ENCODE measurements at regions not wholly inside any gene's neighbourhood (a gene's known extent, or its start where the extent isn't known, plus 50 kb on each side); places are given as distances from the start of the nearest gene placed in this dataset.

DNA sequence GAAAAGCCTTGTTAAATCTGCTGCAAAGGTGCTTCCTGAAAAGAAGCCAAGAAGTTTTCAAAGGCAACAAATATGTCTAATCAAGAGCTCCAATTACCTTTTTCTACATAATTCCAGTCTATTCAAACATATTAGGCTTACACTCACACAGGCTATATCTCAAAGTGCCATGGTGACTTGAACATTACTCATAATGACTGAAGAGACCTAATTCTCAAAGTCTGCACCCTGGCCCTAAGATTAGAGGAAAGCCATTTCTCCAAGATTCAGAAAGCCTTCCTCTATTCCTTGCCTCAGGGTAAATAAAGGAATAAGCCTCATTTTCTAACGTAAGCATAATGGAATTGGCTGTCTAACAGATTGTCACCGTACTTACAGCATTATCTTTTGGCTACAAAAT, 78.3 kb upstream of the THSD7A start:
- ATAC-seq: no peak
- no peak overlapping the region for H3K27ac Mint-ChIP-seq

GRCh38 chr7:11911900-11912299, 79.9 kb upstream of the THSD7A start:
- Histone ChIP-seq H3K27me3 (ENCODE audit: control insufficient read depth, insufficient read depth, low read length) (no peaks in the 10 kb centered on the region), H3K4me3 (ENCODE audit: low read length) (no peak overlapping the region), H3K4me1 (ENCODE audit: control insufficient read depth, insufficient read depth, low read length) (no peaks in the 10 kb centered on the region), H3K27ac (ENCODE audit: low read length) (no peak overlapping the region), H3K9me3 (ENCODE audit: control insufficient read depth, insufficient read depth, low read length) (no peaks in the 10 kb centered on the region), H3K36me3 (ENCODE audit: control insufficient read depth, insufficient read depth, low read length) (no peaks in the 10 kb centered on the region)
- intact Hi-C loops (cut with micrococcal nuclease): no loop called here
- Mint-ChIP-seq H3K36me3 (peaks cover 8% of the 10 kb centered on the region), H3K27ac (no peak overlapping the region), H3K4me3 (no peak overlapping the region), H3K27me3 (ENCODE audit: low read depth in 2 of 2) (no peaks in the 10 kb centered on the region), H3K9me3 (peaks cover 7 to 14% of the 10 kb centered on the region in 2 donors), H3K4me1 (no peaks in the 10 kb centered on the region)
- no peak for DNase-seq
- TF ChIP-seq, protein P1, sequence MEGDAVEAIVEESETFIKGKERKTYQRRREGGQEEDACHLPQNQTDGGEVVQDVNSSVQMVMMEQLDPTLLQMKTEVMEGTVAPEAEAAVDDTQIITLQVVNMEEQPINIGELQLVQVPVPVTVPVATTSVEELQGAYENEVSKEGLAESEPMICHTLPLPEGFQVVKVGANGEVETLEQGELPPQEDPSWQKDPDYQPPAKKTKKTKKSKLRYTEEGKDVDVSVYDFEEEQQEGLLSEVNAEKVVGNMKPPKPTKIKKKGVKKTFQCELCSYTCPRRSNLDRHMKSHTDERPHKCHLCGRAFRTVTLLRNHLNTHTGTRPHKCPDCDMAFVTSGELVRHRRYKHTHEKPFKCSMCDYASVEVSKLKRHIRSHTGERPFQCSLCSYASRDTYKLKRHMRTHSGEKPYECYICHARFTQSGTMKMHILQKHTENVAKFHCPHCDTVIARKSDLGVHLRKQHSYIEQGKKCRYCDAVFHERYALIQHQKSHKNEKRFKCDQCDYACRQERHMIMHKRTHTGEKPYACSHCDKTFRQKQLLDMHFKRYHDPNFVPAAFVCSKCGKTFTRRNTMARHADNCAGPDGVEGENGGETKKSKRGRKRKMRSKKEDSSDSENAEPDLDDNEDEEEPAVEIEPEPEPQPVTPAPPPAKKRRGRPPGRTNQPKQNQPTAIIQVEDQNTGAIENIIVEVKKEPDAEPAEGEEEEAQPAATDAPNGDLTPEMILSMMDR (IDR thresholded peaks at IDR 0.05): no peak
- 54% methylated on average over 3 of the region's 3 CpGs for WGBS (ENCODE audit: insufficient coverage)
- ATAC-seq: no peak

More for the DNA sequence above, 78.3 kb upstream of the THSD7A start:
- no peak for DNase-seq
- Histone ChIP-seq H3K36me3 (ENCODE audit: control insufficient read depth, insufficient read depth, low read length) (no peaks in the 10 kb centered on the region), H3K4me1 (ENCODE audit: control insufficient read depth, insufficient read depth, low read length) (no peaks in the 10 kb centered on the region), H3K27ac (ENCODE audit: low read length) (no peak overlapping the region), H3K27me3 (ENCODE audit: control insufficient read depth, insufficient read depth, low read length) (no peaks in the 10 kb centered on the region), H3K4me3 (ENCODE audit: low read length) (no peak overlapping the region), H3K9me3 (ENCODE audit: control insufficient read depth, insufficient read depth, low read length) (no peaks in the 10 kb centered on the region)
- 100% methylated on average over 2 of the region's 2 CpGs for WGBS (ENCODE audit: insufficient coverage)
- Mint-ChIP-seq H3K9me3 (peaks cover 7 to 9% of the 10 kb centered on the region in 2 donors), H3K4me1 (no peaks in the 10 kb centered on the region), H3K4me3 (no peak overlapping the region), H3K27me3 (ENCODE audit: low read depth in 2 of 2) (no peaks in the 10 kb centered on the region), H3K36me3 (peaks cover 8% of the 10 kb centered on the region)
- intact Hi-C loops (cut with micrococcal nuclease): no loop called here
- TF ChIP-seq, protein P1 (IDR thresholded peaks at IDR 0.05): no peak

DNA sequence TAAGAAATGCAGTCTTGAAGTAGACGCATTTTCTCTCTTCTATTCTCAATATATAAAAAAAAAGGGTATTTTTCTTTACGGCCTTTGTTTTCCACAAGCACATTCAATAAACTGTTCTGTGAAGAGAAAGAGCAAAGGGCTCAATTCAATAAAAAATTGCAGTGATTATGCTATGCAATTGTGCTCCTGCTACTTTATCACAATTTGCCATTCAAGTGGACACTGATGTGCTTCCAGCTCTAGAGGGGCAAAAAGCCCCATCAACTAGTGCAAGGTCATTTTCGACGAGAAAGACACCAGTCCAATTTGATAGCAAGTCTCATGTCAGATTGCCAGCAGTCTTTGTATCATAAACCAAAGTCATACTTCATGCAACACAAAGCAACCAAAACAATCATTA, 82.6 kb upstream of the THSD7A start:
- Mint-ChIP-seq H3K4me3 (no peak overlapping the region), H3K36me3 (no peaks in the 10 kb centered on the region), H3K27me3 (ENCODE audit: low read depth in 2 of 2) (no peaks in the 10 kb centered on the region), H3K4me1 (no peaks in the 10 kb centered on the region), H3K27ac (no peak overlapping the region), H3K9me3 (peaks cover 7 to 27% of the 10 kb centered on the region in 2 donors)
- Histone ChIP-seq H3K27me3 (ENCODE audit: control insufficient read depth, insufficient read depth, low read length) (no peaks in the 10 kb centered on the region), H3K36me3 (ENCODE audit: control insufficient read depth, insufficient read depth, low read length) (no peaks in the 10 kb centered on the region), H3K9me3 (ENCODE audit: control insufficient read depth, insufficient read depth, low read length) (no peaks in the 10 kb centered on the region), H3K4me3 (ENCODE audit: low read length) (no peak overlapping the region), H3K27ac (ENCODE audit: low read length) (no peak overlapping the region), H3K4me1 (ENCODE audit: control insufficient read depth, insufficient read depth, low read length) (no peaks in the 10 kb centered on the region)
- ATAC-seq (no peak), DNase-seq (no peak)
- intact Hi-C loops (cut with micrococcal nuclease): no loop called here
- WGBS (ENCODE audit: insufficient coverage): 98% methylated on average over 2 of the region's 4 CpGs
- TF ChIP-seq, protein P1 (IDR thresholded peaks at IDR 0.05): no peak

- no peak overlapping the region for H3K4me3 Mint-ChIP-seq
- H3K27ac Mint-ChIP-seq: no peak overlapping the region
- H3K27ac ChIP-seq (ENCODE audit: low read length): no peak overlapping the region
- no peaks in the 10 kb centered on the region for H3K36me3 ChIP-seq (ENCODE audit: control insufficient read depth, insufficient read depth, low read length)
- TF ChIP-seq, protein P1 (IDR thresholded peaks at IDR 0.05): no peak
- no peaks in the 10 kb centered on the region for H3K4me1 Mint-ChIP-seq
- H3K9me3 ChIP-seq (ENCODE audit: control insufficient read depth, insufficient read depth, low read length): no peaks in the 10 kb centered on the region
- DNase-seq: no peak
- no peak overlapping the region for H3K4me3 ChIP-seq (ENCODE audit: low read length)
- no CpG with 5 or more reads among the region's 1 CpG for WGBS (ENCODE audit: insufficient coverage)
- H3K27me3 ChIP-seq (ENCODE audit: control insufficient read depth, insufficient read depth, low read length): no peaks in the 10 kb centered on the region
- H3K4me1 ChIP-seq (ENCODE audit: control insufficient read depth, insufficient read depth, low read length): no peaks in the 10 kb centered on the region
- peaks cover 18 to 39% of the 10 kb centered on the region in 2 donors for H3K9me3 Mint-ChIP-seq
- peaks cover 8% of the 10 kb centered on the region for H3K36me3 Mint-ChIP-seq
- H3K27me3 Mint-ChIP-seq (ENCODE audit: low read depth in 2 of 2): no peaks in the 10 kb centered on the region
- intact Hi-C loops (cut with micrococcal nuclease): no loop called here
- no peak for ATAC-seq
Observed at GRCh38 chr7:11923376-11923930, 91.5 kb upstream of the THSD7A start.
